COLO668 (cell line): ENCODE measurements at regions not wholly inside any gene's neighbourhood (a gene's known extent, or its start where the extent isn't known, plus 50 kb on each side); places are given as distances from the start of the nearest gene placed in this dataset.
"Not testable (repeated sequence)": the region's sequence is repeated elsewhere in the genome, so short reads cannot be mapped to it uniquely, and the experiment has no call there.

Experiments
- DNase-seq: peaks from one replicate; lab custom pipeline; 2025; ENCODE audit not compliant: unreplicated experiment; lab: John Stamatoyannopoulos, UW

- DNase-seq, result no peak
Measured at GRCh38 chr3:126292318-126293070, 64.7 kb downstream of the KLF15 start.

GRCh38 chr3:126291537-126291936 is 65.7 kb downstream of the KLF15 start:
- no peak for DNase-seq

- DNase-seq, result no peak
Measured at GRCh38 chr3:126291061-126291460, 66.1 kb downstream of the KLF15 start.

- no peak for DNase-seq
Measured at GRCh38 chr3:126290325-126290724, 66.9 kb downstream of the KLF15 start.

- DNase-seq, result no peak
Measured at GRCh38 chr3:126289096-126289495, 68.1 kb downstream of the KLF15 start.

- DNase-seq, result no peak
Measured at GRCh38 chr3:126288314-126288713, 68.9 kb downstream of the KLF15 start.

GRCh38 chr3:126287536-126288241 is 69.5 kb downstream of the KLF15 start:
- DNase-seq, result peak; percentile 34

- no peak for DNase-seq
Measured at GRCh38 chr3:126287171-126287535, 70.1 kb downstream of the KLF15 start.

- no peak for DNase-seq
Measured at GRCh38 chr3:126285369-126285768, 71.8 kb downstream of the KLF15 start.

GRCh38 chr3:126284258-126284904 is 72.8 kb downstream of the KLF15 start:
- DNase-seq, result no peak

GRCh38 chr3:126283651-126284050 is 73.6 kb downstream of the KLF15 start:
- DNase-seq, result not testable (repeated sequence)

GRCh38 chr3:126279853-126280252 is 77.4 kb downstream of the KLF15 start:
- DNase-seq, result no peak

GRCh38 chr3:126277629-126278378 is 79.4 kb downstream of the KLF15 start:
- DNase-seq, result no peak

GRCh38 chr3:126275620-126275904 is 81.6 kb downstream of the KLF15 start:
- no peak for DNase-seq

GRCh38 chr3:126274735-126275619 is 82.2 kb downstream of the KLF15 start:
- DNase-seq, result no peak

- DNase-seq, result no peak
Measured at GRCh38 chr3:126270145-126270811, 86.9 kb downstream of the KLF15 start.

- no peak for DNase-seq
Measured at GRCh38 chr3:126269354-126269753, 87.9 kb downstream of the KLF15 start.

- no peak for DNase-seq
Measured at GRCh38 chr3:126268866-126269265, 88.3 kb downstream of the KLF15 start.

GRCh38 chr3:126267976-126268615 is 87.7 kb upstream of the ALDH1L1 start:
- no peak for DNase-seq
